ENCODE measurements at regions not wholly inside any gene's neighbourhood (a gene's known extent, or its start where the extent isn't known, plus 50 kb on each side); places are given as distances from the start of the nearest gene placed in this dataset.

DNA sequence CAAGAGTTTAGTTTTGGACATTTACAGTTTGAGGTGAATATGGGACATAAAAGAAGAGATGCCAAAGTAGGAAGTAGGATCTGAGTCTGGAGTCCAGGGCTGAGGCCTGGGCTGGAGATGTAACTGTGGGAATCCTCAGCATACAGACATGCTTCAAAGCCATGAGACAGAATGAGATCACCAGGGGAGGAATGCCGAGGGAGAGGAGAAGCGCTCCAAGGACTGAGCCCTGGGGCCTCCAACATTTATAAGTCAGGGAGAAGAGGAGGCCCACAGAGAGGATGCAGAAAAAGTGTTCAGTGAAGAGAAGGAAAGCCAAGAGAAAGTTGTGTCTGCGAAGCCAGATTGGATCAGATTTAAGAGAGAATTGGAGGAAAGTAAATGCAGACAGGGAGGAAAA is 277.5 kb upstream of the MYOCD start:
- DNase-seq: no peak

DNA sequence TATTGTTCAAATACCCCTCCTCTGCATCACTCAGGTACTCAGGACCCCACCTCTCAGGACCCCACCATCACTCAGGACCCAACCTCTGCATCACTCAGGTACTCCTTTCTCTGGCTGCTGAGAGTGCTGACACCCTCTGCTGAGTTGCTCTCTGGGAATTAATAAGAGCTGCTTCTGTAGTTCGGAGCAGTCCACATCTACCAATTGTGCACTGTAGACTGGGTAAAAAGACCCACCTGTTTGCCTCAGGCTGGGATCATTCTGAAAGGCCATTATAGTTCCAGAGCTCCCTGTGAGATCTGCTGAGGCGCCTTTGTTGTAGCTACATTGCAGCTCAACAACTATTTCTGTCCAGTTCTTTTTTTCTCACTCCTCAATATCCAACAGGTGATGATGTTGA is 276.3 kb upstream of the MYOCD start:
- no peak for DNase-seq

GRCh38 chr17:12390631-12391030 is 275.1 kb upstream of the MYOCD start:
- no peak for DNase-seq

DNA sequence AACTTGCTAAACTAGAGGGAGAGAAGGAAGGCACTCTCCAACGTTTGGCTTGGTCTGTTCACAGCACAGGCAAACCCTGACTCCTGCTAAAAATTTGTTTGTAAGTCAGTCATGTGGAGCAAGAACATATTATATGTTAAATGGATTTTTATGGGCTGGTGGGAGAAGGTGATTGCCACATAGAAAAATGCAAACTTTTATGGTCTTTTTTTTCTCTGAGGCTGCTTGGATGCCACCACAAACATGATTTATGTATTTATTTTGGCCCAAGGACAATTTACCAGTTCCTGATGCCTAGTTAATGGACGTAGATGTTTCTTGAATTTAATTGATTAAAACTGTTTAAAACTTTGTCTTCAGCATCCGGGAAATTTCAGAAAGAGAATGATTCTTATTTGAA is 274.2 kb upstream of the MYOCD start:
- no peak for DNase-seq

GRCh38 chr17:12395733-12396354 is 269.8 kb upstream of the MYOCD start:
- peak; percentile 0 for DNase-seq

- DNase-seq: no peak
Observed at GRCh38 chr17:12398441-12399051, 267.1 kb upstream of the MYOCD start.

DNA sequence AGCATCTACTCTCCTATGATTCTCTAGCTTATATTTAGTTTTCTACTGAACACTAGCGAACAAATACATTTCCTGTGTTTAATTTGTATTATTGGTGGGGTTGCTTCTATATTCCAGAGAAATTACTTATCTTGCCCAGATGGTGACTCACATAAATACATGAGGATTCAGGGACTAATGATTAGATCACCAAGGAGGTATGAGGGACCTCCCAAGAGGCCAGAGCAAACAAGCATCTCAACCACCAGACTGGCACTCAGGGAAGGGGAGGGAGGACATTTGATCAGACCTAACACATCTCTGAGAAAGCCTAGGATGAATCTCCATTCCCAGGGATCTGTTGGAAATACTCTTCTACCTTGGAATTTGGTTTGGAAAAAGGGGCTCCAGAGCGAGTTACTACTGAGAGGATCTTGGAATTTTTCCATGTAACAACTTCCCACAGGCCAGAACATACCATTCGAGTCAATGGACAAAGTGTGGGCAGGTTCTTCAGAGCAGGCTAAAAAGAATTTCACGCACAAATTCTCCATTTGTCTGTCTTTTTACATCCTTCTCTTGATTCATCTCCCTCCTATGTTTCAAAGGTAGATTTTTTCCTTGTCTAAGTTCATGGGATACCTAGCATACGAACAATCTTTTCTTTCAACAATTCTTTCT is 262.6 kb upstream of the MYOCD start:
- no peak for DNase-seq

DNA sequence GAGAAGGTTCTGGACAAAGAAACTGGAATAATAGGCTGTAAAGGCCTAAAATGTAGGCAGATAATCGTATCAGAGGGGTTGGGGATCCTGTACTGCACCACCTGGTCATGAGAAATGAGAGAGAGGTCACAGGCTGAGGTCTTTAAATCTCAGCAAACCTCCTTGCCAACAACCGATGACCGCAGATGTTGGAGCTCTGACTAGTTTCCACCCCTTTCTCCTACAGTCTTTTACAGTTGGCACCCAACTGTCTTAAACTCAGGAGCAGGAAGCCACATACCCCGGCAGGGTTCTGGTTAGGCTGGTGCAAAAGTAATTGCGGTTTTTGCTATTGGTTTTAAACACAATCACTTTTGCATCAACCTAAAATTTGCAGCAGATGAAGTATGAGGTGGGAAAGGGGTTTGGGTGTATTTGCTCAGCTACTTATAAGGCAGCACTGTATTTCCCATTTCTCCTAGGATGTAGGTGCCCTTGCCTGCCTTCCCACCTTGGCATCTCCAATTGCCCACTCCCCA is 261.8 kb upstream of the MYOCD start:
- no peak for DNase-seq

DNA sequence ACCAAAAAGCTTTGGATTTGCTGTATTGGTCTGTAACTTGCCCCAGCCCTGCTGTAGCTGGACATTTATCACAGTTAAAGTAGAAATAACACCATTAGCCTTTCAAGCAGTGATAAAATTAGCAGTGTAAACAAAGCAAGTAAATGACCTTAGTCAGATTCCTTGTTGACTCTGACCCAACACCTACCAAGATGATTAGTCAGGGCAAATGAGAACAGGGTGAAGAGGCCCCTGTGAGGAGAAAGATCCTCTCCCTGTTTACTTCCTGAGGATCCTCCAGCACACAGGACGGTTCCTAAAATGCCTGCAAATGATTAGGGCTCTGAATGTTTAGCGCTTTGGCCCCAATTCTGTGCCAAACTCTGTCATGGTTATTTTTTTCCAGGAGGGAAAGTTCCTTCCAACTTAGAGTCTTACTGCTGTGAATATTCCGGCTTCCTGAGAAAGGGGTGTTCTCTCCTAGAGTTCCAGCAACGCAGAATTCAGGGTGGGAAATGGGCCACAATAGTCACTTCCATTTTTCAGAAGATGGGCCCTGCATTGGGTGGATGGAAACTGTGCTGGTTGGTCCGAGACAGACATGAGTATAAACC is 259.0 kb upstream of the MYOCD start:
- DNase-seq: no peak

- no peak for DNase-seq
Observed at GRCh38 chr17:12407495-12408252, 258.0 kb upstream of the MYOCD start.

DNA sequence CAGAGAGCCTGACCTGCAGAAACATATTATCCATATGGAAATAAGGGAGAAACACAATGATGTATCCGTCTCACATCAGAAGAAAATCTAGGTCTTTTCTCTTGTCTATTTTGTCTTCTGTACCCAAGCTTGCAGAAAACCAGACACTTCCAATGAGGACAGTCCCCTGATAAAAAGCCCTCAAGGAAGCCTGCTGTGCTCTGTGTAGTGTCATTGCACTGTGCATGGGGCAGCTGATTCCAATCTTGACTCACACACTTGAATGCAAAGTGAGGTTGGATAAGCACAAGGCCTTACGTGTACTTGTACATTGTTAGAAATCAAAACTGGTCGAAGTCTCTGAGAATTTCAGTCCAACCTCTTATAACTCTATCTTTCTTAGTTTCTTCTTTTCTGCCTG is 256.6 kb upstream of the MYOCD start:
- no peak for DNase-seq

DNA sequence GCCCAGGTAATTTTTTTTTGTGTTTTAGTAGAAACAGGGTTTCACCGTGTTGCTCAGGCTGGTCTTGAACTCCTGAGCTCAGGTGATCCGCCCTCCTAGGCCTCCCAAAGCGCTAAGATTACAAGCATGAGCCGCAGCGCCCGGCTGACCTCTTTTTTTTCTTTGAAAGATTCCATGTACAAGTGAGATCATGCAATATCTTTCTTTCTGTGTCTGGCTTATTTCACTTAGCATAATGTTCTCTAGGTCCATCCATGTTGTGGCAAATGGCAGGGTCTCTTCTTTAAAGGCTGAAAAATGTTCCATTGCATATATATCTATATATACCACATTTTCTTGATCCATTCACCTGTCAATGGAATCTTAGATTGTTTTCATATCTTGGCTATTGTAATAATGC is 255.0 kb upstream of the MYOCD start:
- DNase-seq: no peak

- DNase-seq: no peak
Observed at GRCh38 chr17:12415031-12415430, 250.7 kb upstream of the MYOCD start.

- DNase-seq: no peak
Observed at GRCh38 chr17:12421077-12421476, 244.6 kb upstream of the MYOCD start.

- no peak for DNase-seq
Observed at GRCh38 chr17:12421646-12422306, 243.9 kb upstream of the MYOCD start.

DNA sequence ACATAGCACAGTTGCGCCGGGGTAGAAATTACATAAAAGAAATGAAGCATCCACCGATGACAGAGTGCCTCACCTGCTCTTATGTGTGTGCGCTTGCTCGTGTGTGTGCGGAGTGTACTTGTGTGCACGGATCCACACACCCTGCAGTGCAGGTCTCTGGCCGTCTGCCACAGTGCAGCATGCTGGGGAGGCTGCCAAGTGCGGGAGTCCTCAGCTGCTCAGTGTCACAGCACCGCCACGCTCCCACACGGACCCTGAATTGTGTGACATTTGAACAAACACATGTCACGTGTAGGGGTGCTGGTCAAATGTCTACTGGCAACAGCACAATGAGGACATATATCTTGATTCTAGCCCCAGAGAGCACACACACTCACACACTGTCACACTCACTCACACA is 243.0 kb upstream of the MYOCD start:
- DNase-seq: no peak

GRCh38 chr17:12423337-12423736 is 242.4 kb upstream of the MYOCD start:
- no peak for DNase-seq

- no peak for DNase-seq
Observed at GRCh38 chr17:12429116-12429515, 236.6 kb upstream of the MYOCD start.

DNA sequence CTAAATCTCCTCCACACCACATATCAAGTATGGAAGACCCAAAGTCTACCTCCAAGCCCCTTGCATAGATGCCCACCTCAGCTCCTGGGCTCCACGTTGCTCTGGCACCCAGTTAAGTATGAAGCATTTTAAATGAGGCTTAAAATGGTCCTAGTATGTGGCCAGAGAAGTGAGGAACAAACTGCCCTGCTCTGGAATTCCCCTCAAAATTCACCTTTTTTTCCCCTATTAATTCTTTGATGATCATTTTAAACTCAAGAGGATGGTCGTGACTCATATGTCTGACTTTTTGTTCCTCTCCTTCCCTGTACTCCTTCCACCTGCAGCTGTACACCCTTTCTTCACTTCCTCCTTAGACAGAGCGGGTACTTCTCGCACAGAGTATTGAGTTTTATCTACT is 234.5 kb upstream of the MYOCD start:
- DNase-seq: no peak

GRCh38 chr17:12438212-12438611 is 227.5 kb upstream of the MYOCD start:
- no peak for DNase-seq

GRCh38 chr17:12438813-12439586 is 226.7 kb upstream of the MYOCD start:
- no peak for DNase-seq

- no peak for DNase-seq
Observed at GRCh38 chr17:12445331-12445730, 220.4 kb upstream of the MYOCD start.

All from NCI-H69 (cell line).